Keratinocyte (primary cell): ENCODE measurements at regions not wholly inside any gene's neighbourhood (a gene's known extent, or its start where the extent isn't known, plus 50 kb on each side); places are given as distances from the start of the nearest gene placed in this dataset.

Experiments used
- CTCF ChIP-seq, 3 experiments: IDR thresholded peaks in 1 of 3; conservative IDR thresholded peaks in 1 of 3; optimal IDR thresholded peaks in 1 of 3; 2 replicates in 2 of 3; 3 replicates in 1 of 3; pipeline versions ENCODE3 to v1.5.1; 2011; ENCODE audit warnings: low read length in 3 of 3, mild to moderate bottlenecking in 3 of 3, moderate library complexity in 2 of 3, control low read depth in 1 of 3, inconsistent platforms in 1 of 3; ENCODE audit not compliant: insufficient read depth in 2 of 3; ENCODE audit errors: extremely low read depth in 1 of 3
- EZH2 ChIP-seq: IDR thresholded peaks from one replicate; pipeline ENCODE4 v1.6.1; 2012; ENCODE audit warnings: inconsistent platforms, mild to moderate bottlenecking, low read length, moderate library complexity

- no peak for TF ChIP-seq CTCF (optimal IDR thresholded peaks at IDR 0.05 in 1 of 3, IDR thresholded peaks at IDR 0.05 in 1 of 3, conservative IDR thresholded peaks at IDR 0.05 in 1 of 3; ENCODE audit: extremely low read depth in 1 of 3, insufficient read depth in 2 of 3, low read length in 3 of 3)
- TF ChIP-seq EZH2 = no peak
Measured at GRCh38 chr12:40499856-40500255, 192.4 kb upstream of the CNTN1 start.
